HEK293T (cell line): ENCODE measurements at regions not wholly inside any gene's neighbourhood (a gene's known extent, or its start where the extent isn't known, plus 50 kb on each side); places are given as distances from the start of the nearest gene placed in this dataset.

Source experiments
- BHLHE40 ChIP-seq: fragments of 450-650 bp; IDR thresholded peaks from 2 replicates; pipeline ENCODE4 v1.6.1; 2016; ENCODE audit warnings: mild to moderate bottlenecking, moderate library complexity, borderline replicate concordance
- ELF4 ChIP-seq: fragments of 450-650 bp; IDR thresholded peaks from 2 replicates; pipeline ENCODE4 v1.6.1; 2017; ENCODE audit warnings: antibody characterized with exemption
- FOXK2 ChIP-seq: fragments of 450-650 bp; IDR thresholded peaks from 2 replicates; pipeline ENCODE4 v1.6.1; 2016; ENCODE audit warnings: mild to moderate bottlenecking
- FOXM1 ChIP-seq: fragments of 450-650 bp; IDR thresholded peaks from 2 replicates; pipeline ENCODE4 v1.6.1; 2017; ENCODE audit warnings: mild to moderate bottlenecking, borderline replicate concordance
- NFRKB ChIP-seq: fragments of 450-650 bp; IDR thresholded peaks from 2 replicates; pipeline ENCODE4 v1.6.1; 2016; ENCODE audit warnings: mild to moderate bottlenecking, moderate library complexity
- PKNOX1 ChIP-seq: fragments of 450-650 bp; IDR thresholded peaks from 2 replicates; pipeline ENCODE4 v1.6.1; 2016
- SP1 ChIP-seq: fragments of 450-650 bp; IDR thresholded peaks from 2 replicates; pipeline ENCODE4 v1.6.1; 2017
- SUZ12 ChIP-seq: fragments of 450-650 bp; IDR thresholded peaks from 2 replicates; pipeline ENCODE4 v1.6.1; 2016; ENCODE audit warnings: mild to moderate bottlenecking

- no peak for TF ChIP-seq FOXM1
- no peak for TF ChIP-seq FOXK2
- no peak for TF ChIP-seq ELF4
- no peak for TF ChIP-seq NFRKB
- TF ChIP-seq SUZ12, result no peak
- TF ChIP-seq SP1, result no peak
- TF ChIP-seq PKNOX1, result no peak
- no peak for TF ChIP-seq BHLHE40
These were observed 1173.9 kb upstream of the TMEFF2 start for GRCh38 chr2:193368615-193369014.
